Right cardiac atrium (tissue), 5 donors: ENCODE measurements at regions not wholly inside any gene's neighbourhood (a gene's known extent, or its start where the extent isn't known, plus 50 kb on each side); places are given as distances from the start of the nearest gene placed in this dataset.

Source experiments
- ATAC-seq, 2 donors: fragments of 200-7000 bp; cut with Tn5 transposase; one replicate each; pipeline versions ENCODE4 v1.8.0 to v1.9.1; 2020; ENCODE audit warnings: moderate library complexity in 2 of 2, mild to moderate bottlenecking in 1 of 2
- DNase-seq, 3 donors: peaks; one replicate each; pipeline ENCODE4 v3.0.0-alpha.2; 2020
- H3K27ac ChIP-seq: one replicate; pipeline ENCODE4 v1.5.1; 2013; ENCODE audit warnings: mild to moderate bottlenecking, low read length, control low read depth, moderate library complexity
- H3K27me3 ChIP-seq: one replicate; pipeline ENCODE4 v1.6.1; 2013; ENCODE audit not compliant: control insufficient read depth, insufficient read depth
- H3K4me1 ChIP-seq: one replicate; pipeline ENCODE4 v1.6.1; 2013; ENCODE audit warnings: low read length; ENCODE audit not compliant: control insufficient read depth, insufficient read depth
- H3K4me3 ChIP-seq: one replicate; pipeline ENCODE4 v1.5.1; 2013; ENCODE audit warnings: low read length, control low read depth
- H3K9me3 ChIP-seq: one replicate; pipeline ENCODE4 v1.6.1; 2013; ENCODE audit warnings: low read length; ENCODE audit not compliant: control insufficient read depth
- WGBS: extraction: QIAGEN DNeasy Blood & Tissue Kit; methylation state at CpG from one replicate; pipeline ENCODE4 v1.1.7; 2013; 5-methylcytosine and 5-hydroxymethylcytosine counted together
- intact Hi-C, 4 donors: fragments of 100-400 bp; cut with DNase I; formaldehyde crosslinking; loops; one replicate each; pipeline versions ENCODE4 v1.11.0 to v1.14.0; 2022 to 2023
- donor health status: healthy with polysubstance abuse.
- donor health status: DM: no; HTN: yes; CAD: no.
- donor health status: DM: no; HTN: no; CAD: no.
- donor health status: DM: no; HTN: yes; CAD: no; lungs with severe emphysema.
- donor health status: DM: yes; HTN: yes; CAD: no.

- no peak overlapping the region for H3K27ac ChIP-seq
Measured at GRCh38 chr12:102728506-102729242, 188.4 kb downstream of the PAH start.

GRCh38 chr12:102726686-102727085 is 190.4 kb downstream of the PAH start:
- no peak for DNase-seq
- ATAC-seq: no peak
- Histone ChIP-seq H3K27me3 (no peaks in the 10 kb centered on the region), H3K4me1 (no peaks in the 10 kb centered on the region), H3K9me3 (no peaks in the 10 kb centered on the region), H3K27ac (no peak overlapping the region), H3K4me3 (no peak overlapping the region)
- WGBS: 62% methylated on average over 4 of the region's 4 CpGs
- intact Hi-C loops: no loop called here

More at GRCh38 chr12:102728506-102729242, 188.4 kb downstream of the PAH start:
- 76% methylated on average over 5 of the region's 5 CpGs for WGBS
- Histone ChIP-seq H3K4me3 (no peak overlapping the region), H3K9me3 (no peaks in the 10 kb centered on the region), H3K4me1 (no peaks in the 10 kb centered on the region), H3K27me3 (no peaks in the 10 kb centered on the region)
- no peak for ATAC-seq
- intact Hi-C loops: no loop called here
- no peak for DNase-seq

GRCh38 chr12:102722147-102722546 is 194.9 kb downstream of the PAH start:
- Histone ChIP-seq H3K27ac (no peak overlapping the region), H3K4me1 (no peaks in the 10 kb centered on the region), H3K27me3 (no peaks in the 10 kb centered on the region), H3K4me3 (no peak overlapping the region), H3K9me3 (no peaks in the 10 kb centered on the region)
- ATAC-seq (no peak), DNase-seq (no peak)
- intact Hi-C loops: no loop called here
- 87% methylated on average over 2 of the region's 2 CpGs for WGBS

- H3K9me3 ChIP-seq: no peaks in the 10 kb centered on the region
- DNase-seq (no peak), ATAC-seq (no peak)
- H3K27me3 ChIP-seq: no peaks in the 10 kb centered on the region
- no peak overlapping the region for H3K27ac ChIP-seq
- intact Hi-C loops: no loop called here
- WGBS: 87% methylated on average over 3 of the region's 3 CpGs
- no peaks in the 10 kb centered on the region for H3K4me1 ChIP-seq
- H3K4me3 ChIP-seq: no peak overlapping the region
Measured at GRCh38 chr12:102708108-102708507, 208.9 kb downstream of the PAH start.

- Histone ChIP-seq H3K27ac (no peak overlapping the region), H3K4me1 (no peaks in the 10 kb centered on the region), H3K9me3 (no peaks in the 10 kb centered on the region), H3K4me3 (no peak overlapping the region), H3K27me3 (no peaks in the 10 kb centered on the region)
- intact Hi-C loops: no loop called here
- DNase-seq: peak; percentile 44 to 64 (median 47)
- peak; percentile 65 to 68 for ATAC-seq
- 43% methylated on average over 6 of the region's 6 CpGs for WGBS
Measured at GRCh38 chr12:102702447-102703114, 214.5 kb downstream of the PAH start.

- Histone ChIP-seq H3K27ac (no peak overlapping the region), H3K4me3 (no peak overlapping the region), H3K27me3 (no peaks in the 10 kb centered on the region), H3K4me1 (no peaks in the 10 kb centered on the region), H3K9me3 (no peaks in the 10 kb centered on the region)
- no peak for ATAC-seq
- intact Hi-C loops: no loop called here
- no peak for DNase-seq
Measured at GRCh38 chr12:102696045-102696444, 215.7 kb upstream of the IGF1 start.

- intact Hi-C loops: no loop called here
- H3K4me1 ChIP-seq: no peaks in the 10 kb centered on the region
- no peak overlapping the region for H3K27ac ChIP-seq
- WGBS: 89% methylated on average over 2 of the region's 2 CpGs
- no peaks in the 10 kb centered on the region for H3K27me3 ChIP-seq
- DNase-seq (no peak), ATAC-seq (no peak)
- H3K4me3 ChIP-seq: no peak overlapping the region
- H3K9me3 ChIP-seq: no peaks in the 10 kb centered on the region
Measured at GRCh38 chr12:102694903-102695302, 214.5 kb upstream of the IGF1 start.

GRCh38 chr12:102691773-102692555 is 211.6 kb upstream of the IGF1 start:
- intact Hi-C loops: no loop called here
- DNase-seq (no peak), ATAC-seq (no peak)
- no peaks in the 10 kb centered on the region for H3K27me3 ChIP-seq
- no peak overlapping the region for H3K27ac ChIP-seq
- 51% methylated on average over 1 of the region's 1 CpG for WGBS
- no peak overlapping the region for H3K4me3 ChIP-seq
- no peaks in the 10 kb centered on the region for H3K9me3 ChIP-seq
- H3K4me1 ChIP-seq: no peaks in the 10 kb centered on the region

GRCh38 chr12:102690253-102690652 is 209.9 kb upstream of the IGF1 start:
- intact Hi-C loops: no loop called here
- Histone ChIP-seq H3K4me3 (no peak overlapping the region), H3K9me3 (no peaks in the 10 kb centered on the region), H3K4me1 (no peaks in the 10 kb centered on the region), H3K27me3 (no peaks in the 10 kb centered on the region), H3K27ac (no peak overlapping the region)
- ATAC-seq (no peak), DNase-seq (no peak)
- 50% methylated on average over 2 of the region's 2 CpGs for WGBS

GRCh38 chr12:102689701-102690100 is 209.3 kb upstream of the IGF1 start:
- Histone ChIP-seq H3K4me1 (no peaks in the 10 kb centered on the region), H3K27ac (no peak overlapping the region), H3K4me3 (no peak overlapping the region), H3K27me3 (no peaks in the 10 kb centered on the region), H3K9me3 (no peaks in the 10 kb centered on the region)
- ATAC-seq: no peak
- 87% methylated on average over 3 of the region's 3 CpGs for WGBS
- DNase-seq: no peak
- intact Hi-C loops: no loop called here

GRCh38 chr12:102687523-102687922 is 207.2 kb upstream of the IGF1 start:
- Histone ChIP-seq H3K4me1 (no peaks in the 10 kb centered on the region), H3K27me3 (no peaks in the 10 kb centered on the region), H3K27ac (no peak overlapping the region), H3K4me3 (no peak overlapping the region), H3K9me3 (no peaks in the 10 kb centered on the region)
- intact Hi-C loops: no loop called here
- ATAC-seq (no peak), DNase-seq (peak in 2 of 3 donors; percentile 39 to 54)
- 58% methylated on average over 1 of the region's 1 CpG for WGBS
